NCI-H345 treated with DMSO at 0.1 percent for 48 hours (cell line): ENCODE measurements at regions not wholly inside any gene's neighbourhood (a gene's known extent, or its start where the extent isn't known, plus 50 kb on each side); places are given as distances from the start of the nearest gene placed in this dataset.

ENCODE experiments used
- DNase-seq: peaks from one replicate; lab custom pipeline; 2025; ENCODE audit not compliant: unreplicated experiment; lab: John Stamatoyannopoulos, UW

DNA sequence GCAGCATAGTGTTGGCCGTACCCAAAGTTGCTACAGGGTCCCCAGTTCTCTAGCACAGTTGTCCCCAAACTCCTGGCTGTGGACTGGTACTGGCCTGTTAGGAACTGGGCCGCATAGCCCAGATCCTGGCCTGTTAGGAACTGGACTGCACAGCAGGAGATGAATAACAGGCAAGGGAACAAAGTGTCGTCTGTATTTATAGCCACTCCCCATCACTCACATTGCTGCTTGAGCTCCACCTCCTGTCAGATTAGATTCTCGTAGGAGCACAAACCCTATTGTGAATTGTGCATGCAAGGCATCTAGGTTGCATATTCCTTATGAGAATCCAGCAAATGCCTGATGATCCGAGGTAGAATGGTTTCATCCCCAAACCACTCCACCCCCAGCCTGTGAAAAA, 604.0 kb upstream of the LMCD1 start:
- no peak for DNase-seq

DNA sequence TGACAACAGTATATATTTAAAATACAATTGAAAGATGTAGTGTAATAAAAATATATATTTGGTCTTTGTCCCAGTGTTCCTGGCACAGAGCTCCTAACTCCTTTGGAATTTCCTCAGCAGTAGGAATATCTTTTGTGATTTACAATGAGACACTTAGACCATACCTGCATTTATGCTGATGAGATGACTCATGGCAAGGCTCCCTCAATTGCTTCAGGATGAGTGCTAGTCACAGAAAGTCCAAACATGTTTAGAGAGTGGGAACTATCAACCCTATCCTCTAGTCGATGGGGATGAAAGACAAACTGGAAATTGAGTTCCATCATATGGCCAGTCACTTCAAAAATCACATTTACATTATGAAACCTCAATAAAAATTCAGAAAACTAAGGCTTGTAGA, 588.3 kb upstream of the LMCD1 start:
- DNase-seq: no peak

DNA sequence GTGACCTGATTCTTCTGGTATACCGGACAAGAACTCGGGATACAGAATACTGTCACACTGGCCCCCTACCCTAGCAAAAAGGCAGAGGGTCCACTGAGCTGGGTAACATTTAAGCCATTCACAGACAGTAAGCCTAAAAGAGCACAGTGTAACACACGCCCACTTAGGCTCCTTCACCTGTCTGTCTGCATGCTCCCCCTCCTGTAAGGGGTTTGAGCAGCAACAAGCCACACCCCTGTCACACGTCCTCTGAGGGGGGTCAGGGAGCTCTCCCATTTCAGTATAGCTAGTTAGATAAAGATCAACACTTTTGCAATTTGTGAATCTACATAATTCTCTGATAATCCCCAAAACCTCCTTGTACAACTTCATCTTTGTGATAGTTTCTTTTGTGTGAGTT, 586.3 kb upstream of the LMCD1 start:
- DNase-seq: no peak

DNA sequence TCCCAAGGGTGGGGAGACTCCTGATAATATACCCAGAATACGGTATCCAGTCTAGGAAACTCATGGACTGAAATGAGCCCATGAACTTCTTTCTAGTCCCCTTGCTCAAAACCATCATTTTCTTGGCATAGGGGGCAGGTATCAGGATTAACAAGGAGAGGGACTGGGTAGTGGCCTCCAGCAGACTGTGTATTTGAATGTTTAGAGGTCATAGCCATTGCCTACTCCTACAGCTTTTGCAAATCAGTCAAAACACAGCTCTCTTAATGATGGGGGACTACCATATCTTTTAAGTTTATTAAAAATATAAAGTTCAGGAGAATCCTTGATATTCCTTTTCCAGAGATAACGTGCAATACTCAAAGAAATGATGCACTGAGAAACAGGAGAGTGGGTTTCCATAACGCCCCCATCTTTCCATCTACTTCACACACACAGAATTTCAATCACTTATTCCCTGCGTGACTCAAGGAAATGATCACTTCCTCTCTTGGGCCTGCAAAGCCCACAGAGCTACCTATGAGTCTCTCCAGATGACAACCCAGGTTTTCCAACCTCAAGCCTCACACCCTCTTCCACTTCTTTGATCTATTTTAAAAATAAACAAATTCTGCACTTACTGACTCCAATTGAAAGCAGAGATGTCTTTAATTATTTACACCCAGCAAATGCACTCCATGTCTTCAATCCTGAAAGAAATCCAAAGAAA, 584.0 kb upstream of the LMCD1 start:
- no peak for DNase-seq

DNA sequence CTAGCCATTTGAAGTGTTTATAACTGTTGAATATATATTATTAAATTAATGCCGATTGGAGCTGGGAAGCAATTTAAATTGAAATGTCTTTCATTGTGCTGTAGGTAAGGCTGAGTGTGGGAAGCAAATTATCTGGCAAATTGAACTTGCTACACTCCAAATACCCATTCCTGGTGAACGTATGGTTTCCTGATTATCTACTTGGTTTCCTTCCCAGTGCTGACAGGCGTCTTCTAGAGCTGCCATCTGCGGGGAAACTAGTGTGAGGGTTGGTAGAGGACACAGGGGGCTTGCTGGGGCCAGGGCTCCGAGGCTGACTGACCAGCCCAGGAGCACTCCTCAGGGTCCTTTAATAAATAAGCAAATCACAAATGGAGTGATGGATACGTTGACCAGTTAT, 581.4 kb upstream of the LMCD1 start:
- no peak for DNase-seq

DNA sequence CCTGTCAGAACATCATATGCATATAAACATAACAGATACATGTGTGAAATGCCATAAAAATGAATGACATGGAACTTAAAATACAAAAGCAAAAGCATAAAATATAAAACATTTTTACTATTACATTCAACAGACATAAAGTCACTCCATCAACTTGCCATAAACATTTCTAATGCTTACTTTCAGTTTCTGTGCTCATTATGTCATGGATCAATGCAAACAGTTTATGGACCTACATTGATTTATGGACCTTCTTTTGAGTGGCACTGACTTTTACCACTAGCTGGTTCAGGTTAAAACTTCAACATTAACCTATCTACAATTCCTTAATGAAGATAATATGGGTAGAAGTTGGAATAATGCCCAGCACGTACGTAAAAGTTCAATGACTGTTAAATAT, 577.4 kb upstream of the LMCD1 start:
- no peak for DNase-seq

DNA sequence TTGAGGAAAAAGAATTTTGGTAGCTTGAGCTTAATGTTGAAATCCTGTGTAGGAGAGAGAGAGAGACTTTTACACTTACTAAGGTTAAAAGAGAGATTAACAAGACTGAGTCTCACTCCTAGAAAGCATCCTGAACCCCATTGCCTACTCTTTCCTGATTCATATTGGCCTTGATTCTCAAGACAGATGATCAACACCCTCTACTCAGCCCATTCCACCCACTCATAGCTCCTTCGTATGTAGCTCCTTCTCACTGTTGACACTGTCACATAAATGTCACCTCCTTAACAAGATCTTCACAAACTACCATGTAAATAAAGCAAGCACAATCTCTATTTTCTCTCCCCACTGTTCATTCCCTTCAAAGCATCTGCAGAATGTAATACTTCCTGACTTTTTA, 574.6 kb upstream of the LMCD1 start:
- DNase-seq: no peak

DNA sequence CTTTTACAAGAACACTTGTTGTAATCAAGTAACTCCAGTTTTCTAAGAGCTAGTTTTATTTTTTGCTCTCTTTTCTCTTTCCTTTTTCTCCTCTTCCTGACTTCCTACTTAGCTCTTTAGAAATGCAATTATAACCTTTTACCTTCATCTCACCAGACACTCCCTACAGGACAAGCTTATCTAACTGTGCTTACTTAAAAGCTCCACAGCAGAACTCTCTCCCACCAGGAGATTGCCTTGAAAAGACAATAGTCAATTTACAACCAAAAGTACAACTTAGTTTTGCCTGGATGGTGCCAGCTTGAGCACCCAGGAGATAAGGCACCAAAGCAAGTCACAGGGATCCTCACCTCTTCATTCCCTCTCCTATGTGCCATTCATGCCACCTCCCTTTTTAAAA, 573.8 kb upstream of the LMCD1 start:
- DNase-seq: no peak

DNA sequence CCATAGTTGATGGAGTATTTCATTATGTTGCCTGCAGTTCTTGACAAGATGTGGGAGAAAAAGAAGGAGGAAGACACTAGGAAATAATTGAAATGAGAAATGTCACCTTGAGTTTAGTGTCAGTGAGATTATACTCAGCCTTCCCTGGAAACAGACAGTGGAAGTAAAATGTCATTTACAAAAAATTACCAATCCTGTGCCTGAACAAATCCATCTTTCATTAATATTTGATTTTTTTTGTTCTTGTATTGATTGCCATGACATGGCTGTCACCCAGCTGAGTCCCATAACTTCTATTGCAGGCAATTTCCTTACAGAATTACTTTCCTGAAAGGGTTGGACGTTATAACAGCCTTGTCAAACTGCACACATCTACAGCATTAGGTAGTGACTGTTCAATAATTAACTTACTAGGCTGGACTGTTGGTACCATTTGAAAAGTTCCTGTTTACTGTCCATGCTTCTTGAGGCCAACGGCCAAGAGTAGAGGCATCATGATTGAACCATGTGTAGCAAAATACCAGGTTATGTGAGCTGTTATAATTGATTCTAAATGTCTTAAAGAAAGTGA, 572.2 kb upstream of the LMCD1 start:
- no peak for DNase-seq

DNA sequence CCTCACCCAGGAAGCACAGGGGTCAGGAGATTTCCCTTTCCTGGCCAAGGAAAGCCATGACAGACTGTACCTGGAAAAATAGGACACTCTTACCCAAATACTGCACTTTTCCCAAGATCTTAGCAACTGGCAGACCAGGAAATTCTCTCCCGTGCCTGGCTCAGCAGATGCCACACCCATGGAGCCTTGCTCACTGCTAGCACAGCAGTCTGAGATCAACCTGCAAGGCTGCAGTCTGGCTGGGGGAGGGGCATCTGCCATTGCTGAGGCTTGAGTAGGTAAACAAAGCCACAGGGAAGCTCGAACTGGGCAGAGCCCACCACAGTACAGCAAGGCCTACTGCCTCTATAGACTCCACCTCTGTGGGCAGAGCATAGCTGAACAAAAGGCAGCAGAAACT, 567.3 kb upstream of the LMCD1 start:
- no peak for DNase-seq

DNA sequence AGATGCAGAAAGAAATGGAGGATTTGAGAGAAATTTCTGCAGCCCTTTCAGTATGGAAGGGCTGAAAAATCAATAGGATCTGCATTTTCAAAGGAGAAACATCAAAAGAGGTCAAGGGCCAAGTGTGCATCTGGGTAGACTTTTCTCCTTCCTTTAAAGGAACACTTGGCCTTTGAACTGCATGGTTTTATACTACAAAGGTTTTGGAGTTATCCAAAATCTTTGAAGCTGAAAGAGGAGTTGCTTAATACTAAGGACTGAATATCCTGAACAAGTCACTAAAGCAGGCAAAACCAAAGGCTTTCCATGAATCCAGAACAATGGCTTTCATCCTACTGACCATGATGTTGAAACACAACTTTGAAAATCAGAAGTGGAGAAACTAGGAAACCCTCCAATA, 553.7 kb upstream of the LMCD1 start:
- DNase-seq: no peak

DNA sequence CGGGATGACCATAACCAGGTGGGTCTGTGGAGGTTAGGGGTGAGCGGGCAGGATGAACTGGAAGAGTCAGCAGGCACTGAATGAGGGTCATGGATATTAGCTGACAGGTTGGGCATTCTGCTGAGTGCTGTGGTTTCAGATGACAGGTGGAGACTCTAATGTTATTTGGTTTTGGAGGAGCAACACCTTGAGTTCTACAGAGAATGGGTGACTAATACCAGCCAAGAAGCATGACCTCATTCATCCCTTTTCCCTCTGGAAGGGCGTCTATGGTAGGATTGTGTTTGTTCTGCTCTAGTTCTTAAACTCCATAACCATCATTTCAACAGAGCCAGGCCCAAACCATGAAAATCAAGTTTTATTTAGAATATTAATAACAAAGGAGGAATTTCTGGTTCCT, 550.7 kb upstream of the LMCD1 start:
- DNase-seq: no peak

DNA sequence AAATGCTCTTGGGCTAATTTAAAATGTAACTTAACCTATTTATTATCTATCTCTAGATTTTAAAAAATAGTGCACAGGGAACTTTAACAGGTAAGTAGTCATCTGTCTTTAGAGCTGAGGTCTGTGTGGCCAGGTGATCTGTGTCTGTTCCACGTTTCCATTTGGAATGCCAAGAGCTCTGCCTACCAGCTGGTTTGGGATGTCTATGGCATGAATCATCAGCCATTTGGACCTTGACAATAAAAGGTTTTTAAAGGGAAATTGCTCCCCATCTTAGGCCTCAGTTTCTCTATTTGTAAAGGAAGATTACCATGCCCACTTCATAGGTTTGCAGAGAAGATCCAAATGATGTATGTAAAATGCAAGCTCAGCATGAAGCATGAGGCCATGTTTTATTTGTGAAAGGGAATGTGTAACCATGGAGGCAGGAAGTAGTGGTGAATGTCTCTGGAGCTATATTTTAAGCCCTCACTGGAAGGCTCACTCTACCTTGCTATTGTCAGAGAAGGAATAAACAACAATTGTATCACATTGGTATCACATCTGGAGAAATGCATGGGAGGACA, 548.1 kb upstream of the LMCD1 start:
- DNase-seq: no peak

DNA sequence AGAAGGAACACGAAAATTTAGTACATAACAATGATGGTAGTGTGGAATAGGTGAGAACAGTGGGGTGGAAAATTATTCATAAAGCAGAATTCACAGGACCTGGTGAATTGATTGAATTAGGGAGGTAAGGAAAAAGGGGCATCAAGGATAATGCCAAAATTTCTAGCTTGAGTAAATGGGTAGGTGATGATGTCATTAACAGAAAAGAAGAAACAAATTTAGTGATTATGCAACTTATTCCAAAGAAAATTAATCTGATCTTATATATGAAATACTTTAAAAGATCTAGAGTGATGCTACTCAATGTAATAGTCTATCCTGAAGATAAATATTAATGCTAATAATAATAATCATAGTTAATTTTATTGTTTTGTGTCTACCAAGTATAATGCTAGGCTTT, 544.6 kb upstream of the LMCD1 start:
- DNase-seq: no peak

DNA sequence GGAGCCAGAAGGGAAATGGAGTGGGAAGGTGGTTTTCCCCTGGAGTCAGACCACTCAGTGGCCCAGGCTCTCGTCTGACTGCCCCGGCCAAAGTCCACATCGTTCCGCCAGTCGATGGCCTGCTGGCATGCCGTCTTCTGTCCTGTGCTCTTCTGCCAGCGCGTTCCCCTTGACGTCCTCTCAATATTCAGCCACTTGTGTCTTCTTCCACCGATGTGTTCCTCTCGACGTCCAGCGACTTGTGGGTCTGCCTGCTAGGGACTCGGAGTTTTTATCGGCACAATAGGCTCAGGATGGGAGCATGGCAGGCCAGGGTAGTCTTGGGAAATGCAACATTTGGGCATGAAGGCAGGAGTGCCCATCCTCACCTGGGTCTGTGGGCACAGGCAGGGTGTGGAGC, 542.5 kb upstream of the LMCD1 start:
- no peak for DNase-seq

DNA sequence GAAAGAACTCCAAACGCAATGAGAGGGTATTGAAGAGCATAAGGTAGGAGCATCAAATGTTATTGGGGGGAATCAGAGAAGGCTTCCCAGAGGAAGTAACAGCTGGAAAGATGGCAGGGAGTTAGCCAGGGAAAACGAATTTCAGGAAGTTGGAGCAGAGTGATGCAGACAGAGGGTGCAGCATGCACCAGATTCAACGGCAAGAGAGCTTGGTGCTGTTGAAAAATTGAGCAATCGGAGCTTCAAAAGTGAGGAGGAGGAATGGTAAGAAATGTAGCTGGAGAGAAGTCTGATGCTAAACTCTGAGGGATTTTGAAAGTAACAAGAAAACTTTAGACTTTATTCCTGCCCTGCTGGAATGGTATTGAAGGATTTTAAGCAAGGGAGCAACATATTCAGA, 541.0 kb upstream of the LMCD1 start:
- DNase-seq: no peak

DNA sequence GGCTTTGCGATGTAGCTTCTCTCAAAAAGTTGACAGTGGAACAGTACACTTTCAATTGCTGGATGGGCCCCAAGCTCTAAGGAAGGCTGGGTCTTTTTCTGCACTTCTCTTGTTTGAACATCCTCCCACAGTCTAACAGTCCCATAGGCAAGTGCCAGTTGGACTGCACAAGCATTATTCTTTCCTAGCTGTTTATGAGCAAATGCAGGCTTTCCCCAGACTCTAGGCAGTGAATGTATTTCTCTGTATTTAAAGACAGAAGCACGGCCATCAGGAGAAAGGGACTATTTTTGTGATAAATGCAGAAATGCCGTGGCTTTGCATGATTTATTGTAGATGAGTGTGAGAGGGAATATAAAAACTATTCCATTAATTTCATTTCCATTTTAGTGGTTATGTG, 539.3 kb upstream of the LMCD1 start:
- DNase-seq: no peak

DNA sequence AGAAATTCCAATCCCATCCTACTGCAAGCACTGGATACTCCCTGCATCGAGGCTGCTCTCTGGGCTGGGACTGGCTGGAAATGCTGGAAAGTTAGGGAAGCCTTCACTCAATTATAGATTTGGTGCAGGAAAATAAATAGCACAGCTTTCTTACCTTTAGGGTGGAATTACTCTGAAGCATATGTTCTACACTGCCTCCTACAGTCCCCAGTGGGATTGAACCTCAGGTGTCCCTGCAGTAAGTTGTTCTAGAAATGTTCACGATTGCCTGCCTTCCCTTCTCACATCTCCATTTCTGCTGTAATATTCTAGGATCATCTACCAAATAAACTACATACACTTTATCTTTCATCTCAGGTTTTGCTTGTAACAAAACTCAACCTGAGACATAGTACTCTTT, 536.7 kb upstream of the LMCD1 start:
- no peak for DNase-seq

DNA sequence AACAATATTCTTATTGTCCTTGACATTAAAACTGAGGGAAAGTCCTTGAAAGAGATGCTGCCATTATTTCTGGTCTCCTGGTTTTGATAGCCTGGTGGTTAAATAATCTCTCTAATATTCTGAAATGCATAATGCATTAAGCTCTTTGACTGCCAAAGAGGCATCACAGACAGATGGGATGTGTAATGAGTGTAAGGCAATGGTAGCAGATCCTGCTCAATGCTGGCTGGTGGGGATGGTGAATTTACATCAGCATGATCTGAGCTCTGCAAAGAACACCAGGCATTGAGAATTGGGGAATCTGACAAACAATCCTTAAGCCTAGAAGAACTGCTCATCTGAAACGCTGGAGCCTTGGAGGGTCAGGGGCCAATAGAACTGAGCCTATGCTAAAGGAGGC, 528.6 kb upstream of the LMCD1 start:
- no peak for DNase-seq

DNA sequence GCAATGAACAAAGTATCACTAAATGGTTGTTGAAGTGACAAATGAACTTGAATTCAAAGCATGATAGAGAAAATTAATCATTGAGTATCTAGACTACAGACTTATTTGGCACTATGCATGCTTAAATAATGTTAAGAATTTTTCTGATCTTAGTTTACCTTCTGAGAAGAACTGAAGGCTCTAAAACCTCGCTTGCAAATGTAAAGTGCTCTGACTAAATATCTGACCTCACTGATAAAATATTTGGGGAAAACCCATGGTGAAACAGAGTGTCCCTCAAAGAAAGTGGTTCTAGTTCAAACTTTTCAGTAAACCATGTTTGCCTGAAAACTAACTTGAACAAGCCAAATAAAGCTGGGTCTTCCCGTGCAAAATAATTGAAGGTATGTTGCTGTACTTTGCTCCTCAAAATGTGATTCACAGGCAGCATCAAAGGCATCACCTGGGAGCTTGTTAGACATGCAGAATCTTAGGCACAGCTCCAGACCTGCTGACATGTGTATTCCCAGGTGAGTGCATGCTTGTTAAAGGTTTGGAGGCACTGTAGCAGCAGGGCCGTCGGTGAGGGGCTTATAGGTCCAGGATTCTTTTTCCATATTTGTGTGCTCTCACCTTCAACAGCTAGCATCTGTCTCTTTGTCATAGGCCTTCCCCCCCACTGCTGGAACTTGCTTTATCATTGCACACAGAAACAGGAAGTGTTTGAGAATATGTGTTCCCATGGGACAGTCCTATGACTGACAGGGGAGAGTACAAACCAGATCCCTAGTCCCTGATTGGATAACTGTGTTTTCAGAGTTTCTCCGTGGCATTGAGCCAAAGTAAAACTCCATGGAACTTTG, 524.2 kb upstream of the LMCD1 start:
- DNase-seq: no peak

DNA sequence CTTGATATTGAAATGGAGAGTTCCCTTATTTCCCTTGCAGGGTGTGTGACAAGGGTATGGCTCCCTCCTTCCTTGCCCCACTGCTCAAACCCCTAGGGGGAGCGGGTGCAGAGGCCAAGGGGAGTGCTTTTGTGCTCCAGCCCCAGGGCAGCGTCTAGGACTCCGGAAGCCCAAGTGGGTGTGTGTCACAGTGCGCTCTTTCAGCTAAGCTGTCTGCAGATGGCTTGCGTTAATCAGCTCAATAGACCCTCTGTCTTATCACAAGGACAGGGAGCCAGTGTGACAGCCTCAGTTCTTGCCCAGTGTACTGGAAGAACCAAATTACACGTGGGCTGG, 523.6 kb upstream of the LMCD1 start:
- no peak for DNase-seq

DNA sequence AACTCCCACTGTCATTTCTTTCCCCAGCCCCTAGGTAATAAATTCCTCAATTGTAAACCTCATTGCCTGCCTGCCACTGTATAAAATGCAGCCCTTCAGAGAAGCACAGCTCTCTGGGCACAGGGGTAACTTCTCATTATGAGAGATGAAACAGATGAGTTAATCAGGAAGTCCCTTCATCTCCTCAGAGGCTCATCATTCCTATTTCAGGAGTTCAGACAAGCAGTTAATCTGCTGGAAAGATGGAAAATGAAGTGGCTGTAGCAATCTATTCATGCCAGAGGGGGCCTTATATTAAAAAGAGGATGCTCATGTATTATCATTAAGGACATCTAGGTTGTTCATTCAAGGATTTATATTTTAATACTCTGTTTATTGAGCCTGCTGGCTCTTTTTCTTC, 519.5 kb upstream of the LMCD1 start:
- no peak for DNase-seq
